ENCODE measurements at regions not wholly inside any gene's neighbourhood (a gene's known extent, or its start where the extent isn't known, plus 50 kb on each side); places are given as distances from the start of the nearest gene placed in this dataset.

DNA sequence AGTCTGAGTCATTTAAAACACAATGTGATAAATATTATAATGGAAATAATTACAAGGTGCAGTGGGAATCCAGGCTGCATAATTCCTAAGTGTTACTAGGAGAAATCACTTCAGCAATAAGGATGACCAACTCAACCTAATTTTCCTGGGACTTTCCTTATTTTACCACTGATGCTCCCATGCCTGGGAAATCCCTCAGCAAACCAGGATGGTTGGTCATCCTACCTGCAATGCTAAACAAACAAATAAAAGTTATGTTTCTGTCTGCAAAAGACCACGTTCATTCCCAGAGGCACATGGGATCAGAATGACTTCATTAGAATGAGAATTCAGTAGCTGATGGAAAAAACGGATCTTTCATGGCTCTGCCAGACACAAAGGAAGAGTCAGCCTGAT lies 130.8 kb upstream of the RAP1B start:
- peaks cover 6% of the 10 kb centered on the region for H3K36me3 Mint-ChIP-seq

DNA sequence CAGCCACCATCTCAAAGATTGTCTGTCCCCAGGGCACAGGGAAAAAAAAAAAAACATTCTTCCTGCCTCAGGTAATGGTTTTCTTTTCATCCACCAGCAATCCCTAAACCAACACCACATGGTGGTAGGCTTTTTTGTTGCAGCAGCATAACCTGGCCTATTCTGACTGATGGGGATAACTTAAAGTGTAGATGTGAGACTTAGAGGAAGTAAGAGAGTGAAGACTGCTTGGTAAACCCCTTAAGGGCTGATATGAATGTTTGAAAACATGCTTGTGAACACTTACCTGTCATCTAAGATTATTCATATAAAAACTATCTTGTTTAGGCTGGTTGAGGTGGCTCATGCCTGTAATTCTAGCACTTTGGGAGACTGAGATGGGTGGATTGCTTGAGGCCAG lies 130.2 kb upstream of the RAP1B start:
- Mint-ChIP-seq H3K27me3 (ENCODE audit: low read depth) (no peaks in the 10 kb centered on the region; the same call in 1 of the 2 replicates), H3K9me3 (peaks cover 9% of the 10 kb centered on the region), H3K4me3 (no peak overlapping the region), H3K4me1 (peaks cover 12% of the 10 kb centered on the region), H3K27ac (no peak overlapping the region), H3K36me3 (peaks cover 6% of the 10 kb centered on the region)
- ATAC-seq = no peak
- no peak for DNase-seq (ENCODE audit: low spot score)
- POLR2A ChIA-PET = no interaction called here
- CTCF ChIA-PET = no interaction called here
- TF ChIP-seq, protein P1, sequence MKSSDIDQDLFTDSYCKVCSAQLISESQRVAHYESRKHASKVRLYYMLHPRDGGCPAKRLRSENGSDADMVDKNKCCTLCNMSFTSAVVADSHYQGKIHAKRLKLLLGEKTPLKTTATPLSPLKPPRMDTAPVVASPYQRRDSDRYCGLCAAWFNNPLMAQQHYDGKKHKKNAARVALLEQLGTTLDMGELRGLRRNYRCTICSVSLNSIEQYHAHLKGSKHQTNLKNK (CRISPR knock-in tag; IDR thresholded peaks at IDR 0.05) = no peak
- TF ChIP-seq, protein P2, sequence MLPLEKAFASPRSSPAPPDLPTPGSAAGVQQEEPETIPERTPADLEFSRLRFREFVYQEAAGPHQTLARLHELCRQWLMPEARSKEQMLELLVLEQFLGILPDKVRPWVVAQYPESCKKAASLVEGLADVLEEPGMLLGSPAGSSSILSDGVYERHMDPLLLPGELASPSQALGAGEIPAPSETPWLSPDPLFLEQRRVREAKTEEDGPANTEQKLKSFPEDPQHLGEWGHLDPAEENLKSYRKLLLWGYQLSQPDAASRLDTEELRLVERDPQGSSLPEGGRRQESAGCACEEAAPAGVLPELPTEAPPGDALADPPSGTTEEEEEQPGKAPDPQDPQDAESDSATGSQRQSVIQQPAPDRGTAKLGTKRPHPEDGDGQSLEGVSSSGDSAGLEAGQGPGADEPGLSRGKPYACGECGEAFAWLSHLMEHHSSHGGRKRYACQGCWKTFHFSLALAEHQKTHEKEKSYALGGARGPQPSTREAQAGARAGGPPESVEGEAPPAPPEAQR (CRISPR knock-in tag; IDR thresholded peaks at IDR 0.05) = no peak
- TF ChIP-seq SMAD4 (CRISPR knock-in tag; IDR thresholded peaks at IDR 0.05) = no peak
- no peak for TF ChIP-seq ZNF396 (CRISPR knock-in tag; IDR thresholded peaks at IDR 0.05; ENCODE audit: borderline replicate concordance)
- TF ChIP-seq GABPB1 (CRISPR knock-in tag; IDR thresholded peaks at IDR 0.05) = no peak
- TF ChIP-seq, protein P3, sequence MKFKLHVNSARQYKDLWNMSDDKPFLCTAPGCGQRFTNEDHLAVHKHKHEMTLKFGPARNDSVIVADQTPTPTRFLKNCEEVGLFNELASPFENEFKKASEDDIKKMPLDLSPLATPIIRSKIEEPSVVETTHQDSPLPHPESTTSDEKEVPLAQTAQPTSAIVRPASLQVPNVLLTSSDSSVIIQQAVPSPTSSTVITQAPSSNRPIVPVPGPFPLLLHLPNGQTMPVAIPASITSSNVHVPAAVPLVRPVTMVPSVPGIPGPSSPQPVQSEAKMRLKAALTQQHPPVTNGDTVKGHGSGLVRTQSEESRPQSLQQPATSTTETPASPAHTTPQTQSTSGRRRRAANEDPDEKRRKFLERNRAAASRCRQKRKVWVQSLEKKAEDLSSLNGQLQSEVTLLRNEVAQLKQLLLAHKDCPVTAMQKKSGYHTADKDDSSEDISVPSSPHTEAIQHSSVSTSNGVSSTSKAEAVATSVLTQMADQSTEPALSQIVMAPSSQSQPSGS (CRISPR knock-in tag; IDR thresholded peaks at IDR 0.05; ENCODE audit: borderline replicate concordance, low read depth) = no peak
- TF ChIP-seq, protein P4, sequence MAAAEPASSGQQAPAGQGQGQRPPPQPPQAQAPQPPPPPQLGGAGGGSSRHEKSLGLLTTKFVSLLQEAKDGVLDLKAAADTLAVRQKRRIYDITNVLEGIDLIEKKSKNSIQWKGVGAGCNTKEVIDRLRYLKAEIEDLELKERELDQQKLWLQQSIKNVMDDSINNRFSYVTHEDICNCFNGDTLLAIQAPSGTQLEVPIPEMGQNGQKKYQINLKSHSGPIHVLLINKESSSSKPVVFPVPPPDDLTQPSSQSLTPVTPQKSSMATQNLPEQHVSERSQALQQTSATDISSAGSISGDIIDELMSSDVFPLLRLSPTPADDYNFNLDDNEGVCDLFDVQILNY (CRISPR knock-in tag; IDR thresholded peaks at IDR 0.05) = no peak
- TF ChIP-seq, protein P5, sequence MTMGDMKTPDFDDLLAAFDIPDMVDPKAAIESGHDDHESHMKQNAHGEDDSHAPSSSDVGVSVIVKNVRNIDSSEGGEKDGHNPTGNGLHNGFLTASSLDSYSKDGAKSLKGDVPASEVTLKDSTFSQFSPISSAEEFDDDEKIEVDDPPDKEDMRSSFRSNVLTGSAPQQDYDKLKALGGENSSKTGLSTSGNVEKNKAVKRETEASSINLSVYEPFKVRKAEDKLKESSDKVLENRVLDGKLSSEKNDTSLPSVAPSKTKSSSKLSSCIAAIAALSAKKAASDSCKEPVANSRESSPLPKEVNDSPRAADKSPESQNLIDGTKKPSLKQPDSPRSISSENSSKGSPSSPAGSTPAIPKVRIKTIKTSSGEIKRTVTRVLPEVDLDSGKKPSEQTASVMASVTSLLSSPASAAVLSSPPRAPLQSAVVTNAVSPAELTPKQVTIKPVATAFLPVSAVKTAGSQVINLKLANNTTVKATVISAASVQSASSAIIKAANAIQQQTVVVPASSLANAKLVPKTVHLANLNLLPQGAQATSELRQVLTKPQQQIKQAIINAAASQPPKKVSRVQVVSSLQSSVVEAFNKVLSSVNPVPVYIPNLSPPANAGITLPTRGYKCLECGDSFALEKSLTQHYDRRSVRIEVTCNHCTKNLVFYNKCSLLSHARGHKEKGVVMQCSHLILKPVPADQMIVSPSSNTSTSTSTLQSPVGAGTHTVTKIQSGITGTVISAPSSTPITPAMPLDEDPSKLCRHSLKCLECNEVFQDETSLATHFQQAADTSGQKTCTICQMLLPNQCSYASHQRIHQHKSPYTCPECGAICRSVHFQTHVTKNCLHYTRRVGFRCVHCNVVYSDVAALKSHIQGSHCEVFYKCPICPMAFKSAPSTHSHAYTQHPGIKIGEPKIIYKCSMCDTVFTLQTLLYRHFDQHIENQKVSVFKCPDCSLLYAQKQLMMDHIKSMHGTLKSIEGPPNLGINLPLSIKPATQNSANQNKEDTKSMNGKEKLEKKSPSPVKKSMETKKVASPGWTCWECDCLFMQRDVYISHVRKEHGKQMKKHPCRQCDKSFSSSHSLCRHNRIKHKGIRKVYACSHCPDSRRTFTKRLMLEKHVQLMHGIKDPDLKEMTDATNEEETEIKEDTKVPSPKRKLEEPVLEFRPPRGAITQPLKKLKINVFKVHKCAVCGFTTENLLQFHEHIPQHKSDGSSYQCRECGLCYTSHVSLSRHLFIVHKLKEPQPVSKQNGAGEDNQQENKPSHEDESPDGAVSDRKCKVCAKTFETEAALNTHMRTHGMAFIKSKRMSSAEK (CRISPR knock-in tag; IDR thresholded peaks at IDR 0.05; ENCODE audit: borderline replicate concordance) = no peak
- TF ChIP-seq, protein P6, sequence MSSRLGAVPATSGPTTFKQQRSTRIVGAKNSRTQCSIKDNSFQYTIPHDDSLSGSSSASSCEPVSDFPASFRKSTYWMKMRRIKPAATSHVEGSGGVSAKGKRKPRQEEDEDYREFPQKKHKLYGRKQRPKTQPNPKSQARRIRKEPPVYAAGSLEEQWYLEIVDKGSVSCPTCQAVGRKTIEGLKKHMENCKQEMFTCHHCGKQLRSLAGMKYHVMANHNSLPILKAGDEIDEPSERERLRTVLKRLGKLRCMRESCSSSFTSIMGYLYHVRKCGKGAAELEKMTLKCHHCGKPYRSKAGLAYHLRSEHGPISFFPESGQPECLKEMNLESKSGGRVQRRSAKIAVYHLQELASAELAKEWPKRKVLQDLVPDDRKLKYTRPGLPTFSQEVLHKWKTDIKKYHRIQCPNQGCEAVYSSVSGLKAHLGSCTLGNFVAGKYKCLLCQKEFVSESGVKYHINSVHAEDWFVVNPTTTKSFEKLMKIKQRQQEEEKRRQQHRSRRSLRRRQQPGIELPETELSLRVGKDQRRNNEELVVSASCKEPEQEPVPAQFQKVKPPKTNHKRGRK (CRISPR knock-in tag; IDR thresholded peaks at IDR 0.05; ENCODE audit: borderline replicate concordance) = no peak
- TF ChIP-seq NR3C1 (CRISPR knock-in tag; conservative IDR thresholded peaks at IDR 0.05; ENCODE audit: low read depth) = no peak
- TF ChIP-seq JAZF1 (CRISPR knock-in tag; IDR thresholded peaks at IDR 0.05) = no peak
- no peak for TF ChIP-seq IRF2 (CRISPR knock-in tag; IDR thresholded peaks at IDR 0.05; ENCODE audit: borderline replicate concordance, low read depth)

More for the DNA sequence above, 130.8 kb upstream of the RAP1B start:
- ATAC-seq = no peak
- TF ChIP-seq ZNF219 (CRISPR knock-in tag; IDR thresholded peaks at IDR 0.05; ENCODE audit: borderline replicate concordance) = no peak
- TF ChIP-seq CREB1 (CRISPR knock-in tag; IDR thresholded peaks at IDR 0.05) = no peak
- TF ChIP-seq, protein P7, sequence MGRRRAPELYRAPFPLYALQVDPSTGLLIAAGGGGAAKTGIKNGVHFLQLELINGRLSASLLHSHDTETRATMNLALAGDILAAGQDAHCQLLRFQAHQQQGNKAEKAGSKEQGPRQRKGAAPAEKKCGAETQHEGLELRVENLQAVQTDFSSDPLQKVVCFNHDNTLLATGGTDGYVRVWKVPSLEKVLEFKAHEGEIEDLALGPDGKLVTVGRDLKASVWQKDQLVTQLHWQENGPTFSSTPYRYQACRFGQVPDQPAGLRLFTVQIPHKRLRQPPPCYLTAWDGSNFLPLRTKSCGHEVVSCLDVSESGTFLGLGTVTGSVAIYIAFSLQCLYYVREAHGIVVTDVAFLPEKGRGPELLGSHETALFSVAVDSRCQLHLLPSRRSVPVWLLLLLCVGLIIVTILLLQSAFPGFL (CRISPR knock-in tag; IDR thresholded peaks at IDR 0.05; ENCODE audit: borderline replicate concordance) = no peak
- TF ChIP-seq, protein P8, sequence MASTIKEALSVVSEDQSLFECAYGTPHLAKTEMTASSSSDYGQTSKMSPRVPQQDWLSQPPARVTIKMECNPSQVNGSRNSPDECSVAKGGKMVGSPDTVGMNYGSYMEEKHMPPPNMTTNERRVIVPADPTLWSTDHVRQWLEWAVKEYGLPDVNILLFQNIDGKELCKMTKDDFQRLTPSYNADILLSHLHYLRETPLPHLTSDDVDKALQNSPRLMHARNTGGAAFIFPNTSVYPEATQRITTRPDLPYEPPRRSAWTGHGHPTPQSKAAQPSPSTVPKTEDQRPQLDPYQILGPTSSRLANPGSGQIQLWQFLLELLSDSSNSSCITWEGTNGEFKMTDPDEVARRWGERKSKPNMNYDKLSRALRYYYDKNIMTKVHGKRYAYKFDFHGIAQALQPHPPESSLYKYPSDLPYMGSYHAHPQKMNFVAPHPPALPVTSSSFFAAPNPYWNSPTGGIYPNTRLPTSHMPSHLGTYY (CRISPR knock-in tag; IDR thresholded peaks at IDR 0.05) = no peak
- TF ChIP-seq, protein P9, sequence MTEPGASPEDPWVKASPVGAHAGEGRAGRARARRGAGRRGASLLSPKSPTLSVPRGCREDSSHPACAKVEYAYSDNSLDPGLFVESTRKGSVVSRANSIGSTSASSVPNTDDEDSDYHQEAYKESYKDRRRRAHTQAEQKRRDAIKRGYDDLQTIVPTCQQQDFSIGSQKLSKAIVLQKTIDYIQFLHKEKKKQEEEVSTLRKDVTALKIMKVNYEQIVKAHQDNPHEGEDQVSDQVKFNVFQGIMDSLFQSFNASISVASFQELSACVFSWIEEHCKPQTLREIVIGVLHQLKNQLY (CRISPR knock-in tag; IDR thresholded peaks at IDR 0.05) = no peak
- no peak for TF ChIP-seq ZNF671 (CRISPR knock-in tag; IDR thresholded peaks at IDR 0.05)
- TF ChIP-seq SP1 (CRISPR knock-in tag; conservative IDR thresholded peaks at IDR 0.05) = no peak
- TF ChIP-seq, protein P10, sequence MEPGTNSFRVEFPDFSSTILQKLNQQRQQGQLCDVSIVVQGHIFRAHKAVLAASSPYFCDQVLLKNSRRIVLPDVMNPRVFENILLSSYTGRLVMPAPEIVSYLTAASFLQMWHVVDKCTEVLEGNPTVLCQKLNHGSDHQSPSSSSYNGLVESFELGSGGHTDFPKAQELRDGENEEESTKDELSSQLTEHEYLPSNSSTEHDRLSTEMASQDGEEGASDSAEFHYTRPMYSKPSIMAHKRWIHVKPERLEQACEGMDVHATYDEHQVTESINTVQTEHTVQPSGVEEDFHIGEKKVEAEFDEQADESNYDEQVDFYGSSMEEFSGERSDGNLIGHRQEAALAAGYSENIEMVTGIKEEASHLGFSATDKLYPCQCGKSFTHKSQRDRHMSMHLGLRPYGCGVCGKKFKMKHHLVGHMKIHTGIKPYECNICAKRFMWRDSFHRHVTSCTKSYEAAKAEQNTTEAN (CRISPR knock-in tag; IDR thresholded peaks at IDR 0.05) = no peak
- no peak for TF ChIP-seq NR3C1 (CRISPR knock-in tag; conservative IDR thresholded peaks at IDR 0.05; ENCODE audit: low read depth)
- no peak for TF ChIP-seq NR1H2 (CRISPR knock-in tag; IDR thresholded peaks at IDR 0.05)
- CTCF ChIA-PET = no interaction called here
- H3K4me1 Mint-ChIP-seq = peaks cover 11% of the 10 kb centered on the region
- no peak for DNase-seq (ENCODE audit: low spot score)
- no peaks in the 10 kb centered on the region; the same call in 1 of the 2 replicates for H3K27me3 Mint-ChIP-seq (ENCODE audit: low read depth)
- POLR2A ChIA-PET = no interaction called here
- no peak overlapping the region for H3K27ac Mint-ChIP-seq
- no peak overlapping the region for H3K4me3 Mint-ChIP-seq
- peaks cover 9% of the 10 kb centered on the region for H3K9me3 Mint-ChIP-seq
